ENCODE measurements at regions not wholly inside any gene's neighbourhood (a gene's known extent, or its start where the extent isn't known, plus 50 kb on each side); places are given as distances from the start of the nearest gene placed in this dataset.

DNA sequence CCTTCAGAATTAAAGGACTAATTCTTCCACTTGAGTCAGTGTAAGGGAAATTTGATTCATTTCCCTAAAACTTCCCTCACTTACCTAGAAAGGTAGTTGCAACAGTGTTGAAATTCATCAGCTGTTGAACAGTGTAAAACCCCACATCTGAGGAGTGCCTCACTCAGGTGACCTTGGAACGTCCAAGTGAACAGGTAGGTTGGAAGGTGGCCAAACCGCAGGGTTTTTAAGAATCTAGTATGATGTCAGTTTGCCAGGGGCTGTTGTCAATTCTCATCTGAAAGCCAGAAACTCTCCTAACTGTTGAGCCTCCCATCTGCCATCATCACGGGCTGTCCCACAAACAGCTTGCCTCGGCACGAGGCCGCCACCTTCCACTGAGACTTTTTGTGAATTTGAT is 105.7 kb downstream of the TMEM174 start:
- H3K27ac ChIP-seq: no peak overlapping the region
- TF ChIP-seq ZFX (IDR thresholded peaks at IDR 0.05): no peak
- TF ChIP-seq, protein P1, sequence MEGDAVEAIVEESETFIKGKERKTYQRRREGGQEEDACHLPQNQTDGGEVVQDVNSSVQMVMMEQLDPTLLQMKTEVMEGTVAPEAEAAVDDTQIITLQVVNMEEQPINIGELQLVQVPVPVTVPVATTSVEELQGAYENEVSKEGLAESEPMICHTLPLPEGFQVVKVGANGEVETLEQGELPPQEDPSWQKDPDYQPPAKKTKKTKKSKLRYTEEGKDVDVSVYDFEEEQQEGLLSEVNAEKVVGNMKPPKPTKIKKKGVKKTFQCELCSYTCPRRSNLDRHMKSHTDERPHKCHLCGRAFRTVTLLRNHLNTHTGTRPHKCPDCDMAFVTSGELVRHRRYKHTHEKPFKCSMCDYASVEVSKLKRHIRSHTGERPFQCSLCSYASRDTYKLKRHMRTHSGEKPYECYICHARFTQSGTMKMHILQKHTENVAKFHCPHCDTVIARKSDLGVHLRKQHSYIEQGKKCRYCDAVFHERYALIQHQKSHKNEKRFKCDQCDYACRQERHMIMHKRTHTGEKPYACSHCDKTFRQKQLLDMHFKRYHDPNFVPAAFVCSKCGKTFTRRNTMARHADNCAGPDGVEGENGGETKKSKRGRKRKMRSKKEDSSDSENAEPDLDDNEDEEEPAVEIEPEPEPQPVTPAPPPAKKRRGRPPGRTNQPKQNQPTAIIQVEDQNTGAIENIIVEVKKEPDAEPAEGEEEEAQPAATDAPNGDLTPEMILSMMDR (conservative IDR thresholded peaks at IDR 0.05): no peak

DNA sequence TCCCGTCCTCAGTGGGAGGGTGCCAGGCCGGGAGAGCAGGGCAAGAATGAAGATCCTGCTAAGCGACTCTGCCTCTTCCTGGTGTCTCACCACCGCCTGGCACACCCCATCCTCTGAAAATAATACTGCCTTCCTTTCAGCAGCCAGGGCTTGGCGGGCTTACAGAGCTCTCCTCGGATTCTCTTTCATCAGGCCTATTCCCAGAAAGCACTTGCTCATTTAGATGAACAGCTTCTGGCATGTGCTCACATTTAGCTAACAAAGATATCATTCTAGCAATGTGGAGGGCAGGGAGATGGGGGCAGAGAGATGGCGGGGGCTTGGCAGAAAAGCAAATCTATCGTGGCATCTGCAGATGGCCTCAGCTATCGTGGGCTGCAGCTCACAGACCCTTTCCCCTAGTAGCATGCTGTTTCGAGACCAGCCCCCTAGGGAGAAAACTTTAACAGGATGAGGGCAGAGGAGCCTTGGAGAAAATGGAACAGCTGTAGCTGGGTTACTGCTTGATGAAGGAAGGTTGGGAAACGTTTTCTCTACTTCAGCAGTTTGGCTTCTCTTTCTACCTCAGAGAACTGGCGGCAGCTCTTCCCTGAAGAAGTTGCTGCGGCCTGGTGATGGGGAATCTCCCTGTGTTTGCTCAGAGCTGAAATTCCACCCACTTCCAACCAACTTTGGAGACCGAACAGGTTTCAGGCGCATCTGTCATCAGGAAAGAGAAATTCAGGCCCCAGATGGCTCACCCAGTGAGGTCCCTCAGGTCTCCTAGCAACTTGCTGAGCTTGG is 102.1 kb downstream of the TMEM174 start:
- H3K27ac ChIP-seq: peak overlapping the region; percentile 15; the same call in 1 of the 2 replicates
- TF ChIP-seq, protein P1 (conservative IDR thresholded peaks at IDR 0.05): no peak
- no peak for TF ChIP-seq ZFX (IDR thresholded peaks at IDR 0.05)

DNA sequence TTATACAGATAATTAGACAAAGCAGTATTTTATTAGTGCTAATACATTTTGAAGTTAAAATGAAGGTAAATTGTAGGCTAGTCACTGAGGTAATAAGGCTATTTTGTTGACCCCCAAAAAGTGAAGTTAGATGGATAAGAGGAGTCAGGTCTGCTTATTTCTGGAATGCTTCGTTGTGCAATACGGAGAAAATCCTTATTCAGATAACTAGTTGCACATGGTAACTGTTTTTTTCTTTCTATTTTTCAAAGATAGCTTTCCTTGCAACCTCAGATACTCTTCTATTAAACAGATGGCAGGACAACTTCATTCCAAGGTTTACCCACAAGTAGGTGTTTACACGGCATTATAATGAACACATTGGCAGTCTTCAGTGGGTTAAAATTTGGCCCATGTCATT is 101.1 kb downstream of the TMEM174 start:
- H3K27ac ChIP-seq: no peak overlapping the region
- no peak for TF ChIP-seq ZFX (IDR thresholded peaks at IDR 0.05)
- TF ChIP-seq, protein P1 (conservative IDR thresholded peaks at IDR 0.05): no peak

GRCh38 chr5:73273379-73274050 is 100.5 kb downstream of the TMEM174 start:
- H3K27ac ChIP-seq: no peak overlapping the region
- no peak for TF ChIP-seq ZFX (IDR thresholded peaks at IDR 0.05)
- TF ChIP-seq, protein P1 (conservative IDR thresholded peaks at IDR 0.05): no peak

DNA sequence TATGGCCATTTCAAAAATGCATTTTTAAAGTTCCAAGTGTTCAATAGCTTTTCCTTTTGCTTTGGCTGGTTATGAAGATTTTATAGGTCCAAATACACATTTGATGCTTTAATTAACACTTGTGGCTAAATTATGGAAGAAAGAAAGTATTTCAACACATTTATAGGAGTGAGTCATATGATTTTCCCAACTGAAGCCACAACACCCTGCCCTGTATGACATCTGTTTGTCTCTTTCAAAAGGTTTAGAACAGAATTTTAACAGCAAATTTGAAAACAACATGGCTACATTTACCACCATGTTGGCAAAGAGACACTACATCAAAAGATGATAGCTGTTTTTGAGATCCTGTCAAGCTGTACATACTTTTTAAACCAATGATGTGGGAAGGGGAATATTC is 99.4 kb downstream of the TMEM174 start:
- TF ChIP-seq, protein P1 (conservative IDR thresholded peaks at IDR 0.05): no peak
- TF ChIP-seq ZFX (IDR thresholded peaks at IDR 0.05): no peak
- H3K27ac ChIP-seq: no peak overlapping the region

DNA sequence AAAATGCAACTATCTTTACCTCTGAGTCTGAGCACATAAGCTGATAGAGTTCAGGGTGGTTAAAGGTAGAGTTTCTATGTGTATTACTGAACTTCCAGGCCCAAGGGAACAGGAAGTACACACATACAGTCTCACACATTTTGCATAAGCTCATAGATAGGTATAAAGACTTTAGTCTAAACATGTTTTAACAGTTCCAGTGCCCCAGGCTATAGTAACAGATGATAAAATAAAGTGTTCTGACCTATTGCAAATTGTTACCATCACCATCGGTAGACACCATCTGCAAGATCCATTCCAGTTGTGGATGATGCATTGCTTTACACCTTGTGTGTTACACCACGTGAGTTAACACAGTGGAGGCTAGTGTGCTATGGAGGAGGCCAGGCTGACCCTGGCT is 95.8 kb downstream of the TMEM174 start:
- TF ChIP-seq ZFX (IDR thresholded peaks at IDR 0.05): no peak
- TF ChIP-seq, protein P1 (conservative IDR thresholded peaks at IDR 0.05): no peak
- H3K27ac ChIP-seq: no peak overlapping the region

DNA sequence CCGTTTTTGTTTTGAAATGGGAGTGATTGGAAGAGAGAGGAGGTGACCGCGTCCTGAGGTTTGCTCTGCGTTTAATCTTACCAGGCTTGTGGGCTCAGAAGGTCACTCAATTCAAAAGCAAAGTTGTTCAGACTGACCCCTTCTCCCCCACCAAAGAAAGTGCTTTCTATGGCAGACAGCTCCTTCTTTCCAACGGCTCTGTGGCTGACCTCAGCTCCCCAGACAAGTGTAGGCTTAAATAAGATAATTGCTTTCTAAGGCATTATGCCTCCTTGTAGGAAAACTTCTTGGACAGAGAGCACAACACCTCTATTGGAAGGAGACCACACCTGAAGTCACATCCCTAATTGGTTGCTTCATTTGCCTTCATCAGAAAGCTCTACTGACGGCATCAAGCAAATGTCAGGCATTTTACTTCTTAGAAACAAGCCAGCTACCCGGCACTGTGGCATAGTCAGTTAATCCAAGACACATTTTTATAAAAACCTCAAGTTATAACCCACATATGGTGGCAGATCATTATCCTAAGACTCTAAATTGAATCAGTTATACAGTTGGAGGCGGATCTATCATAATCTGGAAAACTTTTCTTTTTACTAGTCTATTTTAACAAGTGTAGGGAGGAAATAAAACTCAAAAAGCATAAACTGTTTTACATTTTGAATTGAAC is 94.9 kb downstream of the TMEM174 start:
- no peak overlapping the region for H3K27ac ChIP-seq
- no peak for TF ChIP-seq ZFX (IDR thresholded peaks at IDR 0.05)
- TF ChIP-seq, protein P1 (conservative IDR thresholded peaks at IDR 0.05): no peak
